ENCODE measurements at regions not wholly inside any gene's neighbourhood (a gene's known extent, or its start where the extent isn't known, plus 50 kb on each side); places are given as distances from the start of the nearest gene placed in this dataset.
A peak's percentile ranks its signal among the peaks of the same experiment; 100 is the strongest.

- TF ChIP-seq MAX (IDR thresholded peaks at IDR 0.05) = peak; percentile 57
- TF ChIP-seq CREB1 (IDR thresholded peaks at IDR 0.05) = no peak
- no peak for TF ChIP-seq CTCF (IDR thresholded peaks at IDR 0.05; ENCODE audit: control extremely low read depth in 1 of 3, insufficient read depth in 1 of 3, low read depth in 1 of 3, low read length in 3 of 3)
- no peak for TF ChIP-seq SUZ12 (IDR thresholded peaks at IDR 0.05; ENCODE audit: low read length)
- no peak for TF ChIP-seq EP300 (IDR thresholded peaks at IDR 0.05; ENCODE audit: borderline replicate concordance in 1 of 2, low read depth in 2 of 2, low read length in 2 of 2)
- TF ChIP-seq ASH2L (IDR thresholded peaks at IDR 0.05; ENCODE audit: low read length) = no peak
- TF ChIP-seq MAFK (IDR thresholded peaks at IDR 0.05; ENCODE audit: low read depth, low read length) = no peak
- no peak for TF ChIP-seq POLR2A (IDR thresholded peaks at IDR 0.05; ENCODE audit: control extremely low read depth in 1 of 2, low read depth in 2 of 2, low read length in 2 of 2)
- TF ChIP-seq E2F6 (IDR thresholded peaks at IDR 0.05) = peak; percentile 33; the same call in 1 of the 2 replicates
Observed at GRCh38 chr9:89675058-89675742, 70.4 kb downstream of the GADD45G start (continued).

Data from H1 (cell line).